ENCODE measurements at regions not wholly inside any gene's neighbourhood (a gene's known extent, or its start where the extent isn't known, plus 50 kb on each side); places are given as distances from the start of the nearest gene placed in this dataset.

- TF ChIP-seq USF2 (IDR thresholded peaks at IDR 0.05; ENCODE audit: low read length) = no peak
- TF ChIP-seq CHD7 (IDR thresholded peaks at IDR 0.05; ENCODE audit: insufficient replicate concordance, low read length) = no peak
- TF ChIP-seq BRCA1 (IDR thresholded peaks at IDR 0.05; ENCODE audit: low read depth, low read length) = no peak
- TF ChIP-seq ASH2L (IDR thresholded peaks at IDR 0.05; ENCODE audit: low read length) = no peak
- no peak for TF ChIP-seq SUZ12 (IDR thresholded peaks at IDR 0.05; ENCODE audit: low read length)
These were observed 231.4 kb downstream of the OPA1 start (continued) for GRCh38 chr3:193824365-193824764.

Measured in H1 (cell line).